ENCODE measurements at regions not wholly inside any gene's neighbourhood (a gene's known extent, or its start where the extent isn't known, plus 50 kb on each side); places are given as distances from the start of the nearest gene placed in this dataset.

DNA sequence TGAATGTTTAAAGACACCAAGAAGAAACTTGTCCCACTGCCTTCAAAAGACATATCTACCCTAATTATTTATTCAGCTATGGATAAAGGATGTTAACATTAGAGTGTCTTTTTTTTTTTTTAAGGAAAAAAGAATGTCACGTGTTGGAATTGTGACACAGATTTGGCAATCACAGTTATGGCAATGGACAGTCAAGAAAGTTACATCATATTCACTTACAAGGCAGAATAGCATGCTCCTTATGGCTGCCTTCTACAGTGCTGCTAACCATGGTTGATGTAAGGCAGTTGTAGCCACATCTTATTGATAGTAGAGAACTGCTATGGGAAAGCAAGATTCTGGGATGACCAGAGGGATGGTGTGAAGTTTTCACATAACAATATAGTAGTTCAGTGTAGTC, 128.8 kb upstream of the ZBTB20 start:
- TF ChIP-seq, protein P1, sequence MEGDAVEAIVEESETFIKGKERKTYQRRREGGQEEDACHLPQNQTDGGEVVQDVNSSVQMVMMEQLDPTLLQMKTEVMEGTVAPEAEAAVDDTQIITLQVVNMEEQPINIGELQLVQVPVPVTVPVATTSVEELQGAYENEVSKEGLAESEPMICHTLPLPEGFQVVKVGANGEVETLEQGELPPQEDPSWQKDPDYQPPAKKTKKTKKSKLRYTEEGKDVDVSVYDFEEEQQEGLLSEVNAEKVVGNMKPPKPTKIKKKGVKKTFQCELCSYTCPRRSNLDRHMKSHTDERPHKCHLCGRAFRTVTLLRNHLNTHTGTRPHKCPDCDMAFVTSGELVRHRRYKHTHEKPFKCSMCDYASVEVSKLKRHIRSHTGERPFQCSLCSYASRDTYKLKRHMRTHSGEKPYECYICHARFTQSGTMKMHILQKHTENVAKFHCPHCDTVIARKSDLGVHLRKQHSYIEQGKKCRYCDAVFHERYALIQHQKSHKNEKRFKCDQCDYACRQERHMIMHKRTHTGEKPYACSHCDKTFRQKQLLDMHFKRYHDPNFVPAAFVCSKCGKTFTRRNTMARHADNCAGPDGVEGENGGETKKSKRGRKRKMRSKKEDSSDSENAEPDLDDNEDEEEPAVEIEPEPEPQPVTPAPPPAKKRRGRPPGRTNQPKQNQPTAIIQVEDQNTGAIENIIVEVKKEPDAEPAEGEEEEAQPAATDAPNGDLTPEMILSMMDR (IDR thresholded peaks at IDR 0.05), result no peak
- TF ChIP-seq POLR2A (IDR thresholded peaks at IDR 0.05), result no peak
